Parathyroid adenoma (tissue), 2 donors: ENCODE measurements at regions not wholly inside any gene's neighbourhood (a gene's known extent, or its start where the extent isn't known, plus 50 kb on each side); places are given as distances from the start of the nearest gene placed in this dataset.
"Not testable (repeated sequence)": the region's sequence is repeated elsewhere in the genome, so short reads cannot be mapped to it uniquely, and the experiment has no call there.

Experiments used
- H2AFZ ChIP-seq: fragments of 300-600 bp; sonication (generic); one replicate; pipeline ENCODE4 v1.7.0; 2017; ENCODE audit warnings: antibody characterized with exemption, mild to moderate bottlenecking
- H3K27ac ChIP-seq: fragments of 300-600 bp; sonication (generic); one replicate; pipeline ENCODE4 v1.7.0; 2017
- H3K27me3 ChIP-seq: fragments of 300-600 bp; sonication (generic); one replicate; pipeline ENCODE4 v1.7.0; 2017; ENCODE audit warnings: low read length; ENCODE audit not compliant: control insufficient read depth, insufficient read depth
- H3K36me3 ChIP-seq: fragments of 300-600 bp; sonication (generic); one replicate; pipeline ENCODE4 v1.7.0; 2017; ENCODE audit warnings: low read length; ENCODE audit not compliant: control insufficient read depth, insufficient read depth
- H3K4me1 ChIP-seq: fragments of 300-600 bp; sonication (generic); one replicate; pipeline ENCODE4 v1.7.0; 2017; ENCODE audit warnings: control low read depth
- H3K4me2 ChIP-seq: fragments of 300-600 bp; sonication (generic); one replicate; pipeline ENCODE4 v1.7.0; 2017; ENCODE audit warnings: low read length
- H3K4me3 ChIP-seq: fragments of 300-600 bp; sonication (generic); one replicate; pipeline ENCODE4 v1.7.0; 2017; ENCODE audit warnings: low read depth, low read length
- H3K79me2 ChIP-seq: fragments of 300-600 bp; sonication (generic); one replicate; pipeline ENCODE4 v1.7.0; 2017; ENCODE audit warnings: control low read depth
- H3K9ac ChIP-seq: fragments of 300-600 bp; sonication (generic); one replicate; pipeline ENCODE4 v1.7.0; 2017; ENCODE audit warnings: mild to moderate bottlenecking
- H3K9me3 ChIP-seq: fragments of 300-600 bp; sonication (generic); one replicate; pipeline ENCODE4 v1.7.0; 2017; ENCODE audit warnings: low read length; ENCODE audit not compliant: control insufficient read depth
- CTCF ChIP-seq: fragments of 300-600 bp; sonication (generic); IDR thresholded peaks from one replicate; pipeline ENCODE4 v1.7.0; 2017; ENCODE audit warnings: antibody characterized with exemption, mild to moderate bottlenecking
- donor health status: primary hyperparathyroidism.

GRCh38 chr2:186384226-186384625 lies 101.8 kb upstream of the ZC3H15 start:
- TF ChIP-seq CTCF = no peak
- no peak overlapping the region for H2AFZ ChIP-seq
- H3K79me2 ChIP-seq = no peaks in the 10 kb centered on the region

GRCh38 chr2:186385638-186386201 lies 100.3 kb upstream of the ZC3H15 start:
- not testable (repeated sequence) for H3K4me1 ChIP-seq, H3K79me2 ChIP-seq, H3K9ac ChIP-seq, H2AFZ ChIP-seq, H3K27ac ChIP-seq, H3K4me2 ChIP-seq, H3K4me3 ChIP-seq, H3K36me3 ChIP-seq, H3K27me3 ChIP-seq, H3K9me3 ChIP-seq

More at GRCh38 chr2:186384226-186384625, 101.8 kb upstream of the ZC3H15 start:
- Histone ChIP-seq H3K36me3 (no peaks in the 10 kb centered on the region), H3K4me3 (no peak overlapping the region), H3K4me2 (no peak overlapping the region), H3K4me1 (no peaks in the 10 kb centered on the region), H3K9ac (no peak overlapping the region), H3K27ac (no peak overlapping the region), H3K9me3 (no peaks in the 10 kb centered on the region), H3K27me3 (no peaks in the 10 kb centered on the region)

DNA sequence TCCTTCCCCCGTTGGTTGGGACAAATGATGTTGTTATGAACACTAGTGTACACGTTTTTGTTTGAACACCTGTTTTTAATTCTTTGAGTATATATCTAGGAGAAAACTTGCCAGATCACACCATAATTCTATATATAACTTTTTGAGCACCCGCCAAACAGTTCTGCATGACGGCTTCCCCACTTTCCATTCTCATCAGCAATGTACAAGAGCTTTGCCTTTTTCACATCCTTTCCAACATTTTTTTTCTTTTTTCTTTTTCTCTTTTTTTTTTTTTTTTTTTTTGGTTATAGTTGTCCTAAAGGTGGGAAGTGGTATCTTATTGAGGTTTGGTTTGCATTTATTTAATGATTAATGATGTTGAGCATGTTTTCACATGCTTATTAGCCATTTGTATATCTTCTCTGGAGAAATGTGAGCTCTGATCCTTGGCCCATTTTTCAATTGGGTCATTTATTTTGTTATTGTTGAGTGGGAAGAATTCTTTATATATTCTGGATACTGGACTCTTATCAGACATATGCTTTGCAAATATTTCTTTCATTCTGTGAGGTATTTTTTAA lies 86.9 kb upstream of the ZC3H15 start:
- no peak overlapping the region for H3K9ac ChIP-seq
- no peaks in the 10 kb centered on the region for H3K79me2 ChIP-seq
- H3K4me3 ChIP-seq = no peak overlapping the region
- H3K36me3 ChIP-seq = no peaks in the 10 kb centered on the region
- no peaks in the 10 kb centered on the region for H3K27me3 ChIP-seq
- H3K4me1 ChIP-seq = no peaks in the 10 kb centered on the region
- H3K27ac ChIP-seq = no peak overlapping the region
- TF ChIP-seq CTCF = no peak
- no peak overlapping the region for H3K4me2 ChIP-seq
- H3K9me3 ChIP-seq = no peaks in the 10 kb centered on the region
- no peak overlapping the region for H2AFZ ChIP-seq

DNA sequence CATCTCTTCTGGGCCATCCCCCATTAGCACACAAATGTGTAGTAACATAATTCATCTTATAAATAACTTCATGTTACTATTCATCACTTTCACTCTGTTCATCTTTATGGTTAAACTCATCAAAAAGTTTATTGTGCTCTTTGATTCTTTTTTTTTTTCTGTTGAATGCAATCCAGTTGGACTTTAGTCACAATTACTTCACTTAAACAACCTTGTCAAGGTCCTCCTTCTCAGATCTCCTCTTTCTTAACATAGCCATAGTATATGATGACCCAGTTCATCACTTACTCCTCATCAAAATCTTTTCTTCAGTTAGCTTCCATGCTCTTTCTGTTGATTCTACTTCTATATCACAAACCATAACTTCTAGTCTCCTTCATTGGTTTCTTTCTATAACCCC lies 80.2 kb upstream of the ZC3H15 start:
- H3K27me3 ChIP-seq = no peaks in the 10 kb centered on the region
- no peak overlapping the region for H3K4me3 ChIP-seq
- no peaks in the 10 kb centered on the region for H3K79me2 ChIP-seq
- no peak for TF ChIP-seq CTCF
- H3K4me2 ChIP-seq = no peak overlapping the region
- no peaks in the 10 kb centered on the region for H3K36me3 ChIP-seq
- no peaks in the 10 kb centered on the region for H3K4me1 ChIP-seq
- H3K9ac ChIP-seq = no peak overlapping the region
- no peak overlapping the region for H2AFZ ChIP-seq
- H3K9me3 ChIP-seq = no peaks in the 10 kb centered on the region
- no peak overlapping the region for H3K27ac ChIP-seq

- H3K4me3 ChIP-seq = no peak overlapping the region
- H3K36me3 ChIP-seq = no peaks in the 10 kb centered on the region
- no peaks in the 10 kb centered on the region for H3K79me2 ChIP-seq
- no peak overlapping the region for H3K27ac ChIP-seq
- TF ChIP-seq CTCF = no peak
- no peaks in the 10 kb centered on the region for H3K4me1 ChIP-seq
- no peak overlapping the region for H3K4me2 ChIP-seq
- no peaks in the 10 kb centered on the region for H3K27me3 ChIP-seq
- H2AFZ ChIP-seq = no peak overlapping the region
- no peaks in the 10 kb centered on the region for H3K9me3 ChIP-seq
- H3K9ac ChIP-seq = no peak overlapping the region
These were observed 78.4 kb upstream of the ZC3H15 start for GRCh38 chr2:186407611-186408010.
